ENCODE measurements at regions not wholly inside any gene's neighbourhood (a gene's known extent, or its start where the extent isn't known, plus 50 kb on each side); places are given as distances from the start of the nearest gene placed in this dataset.
"Not testable (repeated sequence)": the region's sequence is repeated elsewhere in the genome, so short reads cannot be mapped to it uniquely, and the experiment has no call there.

DNA sequence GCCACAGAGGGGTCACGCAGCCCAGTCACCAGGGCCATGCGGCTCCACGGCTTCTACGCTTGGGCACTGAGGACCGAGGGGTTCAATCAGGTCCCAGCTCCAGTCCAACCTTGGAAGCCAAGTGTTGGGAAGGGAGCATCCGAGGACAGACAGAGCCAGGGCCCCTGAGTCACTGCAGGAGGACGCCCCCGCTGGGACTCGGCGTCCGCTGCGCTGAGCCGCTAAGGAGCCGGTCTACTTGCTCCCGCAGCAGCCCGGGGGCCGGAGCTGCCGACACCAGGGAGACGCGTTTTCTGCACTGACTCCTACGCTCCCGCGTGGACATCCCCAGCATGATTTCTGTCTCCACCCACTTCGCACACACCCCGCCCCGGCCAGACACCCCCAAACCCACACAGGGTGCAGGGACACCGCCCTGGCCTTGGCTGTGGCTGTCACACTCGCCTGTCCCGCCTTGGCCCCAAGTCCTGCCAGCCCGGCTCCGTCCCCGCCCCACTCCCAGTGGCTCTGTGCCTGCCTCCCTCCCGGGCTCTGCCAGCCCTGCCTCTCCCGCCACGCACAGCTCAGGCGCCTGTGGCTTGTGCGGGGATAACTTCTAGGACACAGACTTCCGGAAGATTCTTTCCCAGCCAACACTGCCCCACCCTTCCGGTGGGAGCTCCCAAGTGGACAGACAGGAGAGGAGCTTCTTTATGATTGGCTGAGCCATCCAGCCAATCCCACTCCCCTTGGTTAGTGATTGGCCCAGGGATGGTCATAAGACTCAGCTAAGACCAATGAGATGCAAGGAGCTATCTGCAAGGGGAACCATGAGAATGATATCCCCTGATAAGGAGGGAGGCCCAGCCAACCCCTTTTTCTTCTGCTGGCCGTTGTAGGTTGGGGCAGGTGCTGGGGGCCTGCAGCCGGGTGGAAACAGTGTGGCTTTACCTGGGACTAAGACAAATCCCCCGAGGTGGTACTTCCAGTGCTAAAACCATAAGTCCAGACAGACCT is 118.9 kb upstream of the SFSWAP start:
- DNase-seq, result no peak

DNA sequence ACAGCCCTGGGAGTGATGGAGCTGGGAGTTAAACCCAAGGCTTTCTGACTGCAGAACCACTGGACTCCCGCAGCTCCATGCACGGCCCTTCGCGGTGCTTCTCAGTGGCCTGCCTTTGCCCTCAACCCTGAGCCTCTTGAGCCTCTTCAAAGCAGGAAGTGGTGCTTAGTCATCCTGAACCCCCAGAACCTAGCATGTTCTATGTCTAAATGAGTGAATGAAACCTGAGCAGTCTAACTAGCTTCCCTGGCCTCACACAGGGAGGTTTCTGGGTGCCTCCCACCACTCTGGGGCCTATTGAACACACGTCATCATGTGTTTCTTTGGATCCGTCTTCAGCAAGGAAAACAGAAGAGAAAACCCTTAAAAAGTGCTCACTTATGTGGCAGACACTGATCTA is 117.9 kb upstream of the SFSWAP start:
- DNase-seq, result no peak

DNA sequence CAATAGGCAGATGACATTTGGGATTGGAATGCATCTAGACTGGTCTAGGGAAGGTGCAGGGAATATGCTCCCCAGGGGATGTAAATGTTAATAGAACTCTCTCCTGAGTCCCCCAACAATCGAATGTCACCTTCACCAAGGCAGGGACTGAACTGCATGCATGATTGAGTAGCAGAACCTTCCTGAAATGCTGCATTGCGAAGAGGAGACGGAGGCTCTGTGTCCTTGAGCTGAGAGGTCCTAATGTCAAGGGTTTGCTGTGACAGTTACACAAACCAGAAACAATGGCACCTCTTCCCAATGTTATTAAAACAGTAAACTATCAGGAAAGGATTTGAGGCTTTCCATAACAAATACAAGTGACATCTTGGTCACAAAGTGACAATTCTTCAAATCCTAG is 117.5 kb upstream of the SFSWAP start:
- no peak for DNase-seq

DNA sequence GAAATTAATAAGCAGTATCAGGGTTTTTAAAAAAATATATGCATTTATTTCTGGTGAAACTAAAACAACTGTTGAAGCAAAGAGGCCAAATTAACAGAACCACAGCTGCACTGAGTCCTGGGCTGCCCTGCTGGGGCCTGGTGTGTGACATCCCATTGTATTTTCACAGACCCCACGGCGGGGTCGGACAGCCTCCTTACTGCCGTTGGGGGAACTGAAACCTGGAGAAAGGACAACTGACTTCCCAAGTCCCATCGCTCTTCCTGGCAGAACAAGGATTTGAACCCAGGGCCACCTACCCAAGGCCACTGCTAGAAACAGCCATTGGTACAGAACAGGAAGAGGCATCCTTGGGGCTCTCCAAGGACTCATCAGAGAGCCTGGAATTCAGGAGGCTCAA is 114.8 kb upstream of the SFSWAP start:
- DNase-seq, result no peak

DNA sequence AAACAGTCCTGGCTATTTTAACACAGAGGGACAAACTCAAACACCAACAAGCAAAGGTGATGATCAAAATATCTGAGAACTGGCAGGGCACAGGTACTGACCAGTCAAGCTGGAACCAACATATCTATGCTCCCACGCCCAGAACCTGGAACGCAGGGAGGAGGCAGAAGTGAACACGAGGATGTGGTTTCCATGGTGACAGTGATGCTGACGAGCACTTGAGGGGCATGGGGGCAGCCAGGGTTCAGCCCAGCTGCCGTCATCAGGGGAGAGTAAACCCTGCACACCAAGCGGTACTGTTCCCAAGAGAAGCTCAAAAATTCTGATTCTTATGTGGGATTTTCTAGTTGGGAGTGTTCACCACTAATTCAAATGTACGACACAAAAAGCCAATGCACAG is 113.6 kb upstream of the SFSWAP start:
- no peak for DNase-seq

DNA sequence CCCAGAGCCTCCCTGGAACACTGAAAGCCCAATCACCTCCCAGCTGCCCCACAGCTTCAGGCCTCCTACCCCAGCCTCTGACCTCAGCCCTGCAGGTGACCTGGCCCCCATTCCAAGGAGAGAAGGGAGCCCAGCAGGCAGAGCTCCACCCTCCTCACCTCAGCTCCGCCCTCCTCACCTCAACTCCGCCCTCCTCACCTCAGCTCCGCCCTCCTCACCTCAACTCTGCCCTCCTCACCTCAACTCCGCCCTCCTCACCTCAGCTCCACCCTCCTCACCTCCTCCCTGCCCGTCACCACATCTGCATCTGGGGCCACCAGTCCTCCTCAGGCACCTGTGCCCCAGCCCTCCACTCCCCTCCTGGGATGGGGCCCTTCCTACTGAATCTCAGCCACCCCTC is 112.2 kb upstream of the SFSWAP start:
- no peak for DNase-seq

DNA sequence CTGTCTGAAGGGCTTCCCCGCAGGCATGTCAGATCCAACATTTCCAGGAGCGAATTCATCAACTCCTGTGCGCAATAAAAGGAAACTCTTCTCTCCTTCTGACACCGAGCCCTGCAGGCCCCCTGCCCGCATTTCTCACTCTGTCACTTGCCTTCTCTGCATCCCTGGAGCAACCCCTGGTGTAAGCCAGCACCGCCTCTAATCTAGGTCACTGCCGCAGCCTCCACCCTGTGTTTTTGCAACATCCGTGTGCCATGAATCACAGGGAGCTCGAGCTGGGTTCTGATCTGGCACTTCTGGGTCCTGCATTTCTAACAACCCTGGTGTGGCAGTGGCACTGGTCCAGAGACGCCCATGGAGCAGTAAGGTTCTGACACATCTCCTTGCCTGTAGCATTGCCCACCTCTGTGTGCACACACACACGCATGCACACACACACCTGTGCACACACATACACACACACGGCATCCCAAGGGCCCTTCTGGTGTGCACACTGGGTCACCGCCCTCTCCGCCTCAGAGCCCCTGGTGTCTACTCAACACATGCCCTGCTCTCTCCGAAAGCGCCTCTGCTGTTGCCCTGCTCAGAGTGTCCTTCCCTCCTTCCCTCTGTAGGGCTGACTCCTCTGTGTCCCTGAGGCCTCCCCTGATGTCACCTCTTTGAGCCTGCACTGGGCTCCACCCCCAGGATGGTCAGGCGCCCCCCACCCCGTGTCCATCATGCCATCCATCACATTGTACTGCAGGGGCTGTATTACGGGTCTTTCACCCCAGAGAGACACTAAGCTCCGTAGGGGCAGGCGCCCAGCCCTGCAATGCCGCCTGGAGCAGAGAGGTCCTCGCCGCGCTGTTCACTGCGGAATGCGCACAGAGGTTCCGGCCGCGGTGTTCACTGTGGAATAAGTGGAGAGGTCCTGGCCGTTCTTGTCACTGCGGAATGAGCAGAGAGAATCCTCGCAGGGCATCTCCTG is 111.4 kb upstream of the SFSWAP start:
- DNase-seq, result no peak

DNA sequence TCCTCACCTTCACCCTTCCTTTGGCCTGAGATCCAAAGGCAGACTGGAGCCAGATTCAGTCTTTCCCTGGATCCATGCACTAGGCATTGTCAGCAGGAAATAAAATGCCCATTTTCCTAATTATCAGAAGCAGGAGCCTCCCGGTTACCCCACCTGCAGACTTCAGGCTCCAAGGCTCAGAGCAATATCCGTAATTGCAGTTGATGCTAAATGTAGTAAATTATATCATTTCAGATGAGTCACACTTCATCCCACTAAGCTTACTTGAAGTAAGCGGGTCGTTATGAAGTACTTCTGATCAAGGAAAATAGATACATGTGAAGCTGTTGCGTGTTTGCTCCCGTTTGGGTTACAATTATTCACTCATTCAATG is 110.7 kb upstream of the SFSWAP start:
- DNase-seq, result no peak

DNA sequence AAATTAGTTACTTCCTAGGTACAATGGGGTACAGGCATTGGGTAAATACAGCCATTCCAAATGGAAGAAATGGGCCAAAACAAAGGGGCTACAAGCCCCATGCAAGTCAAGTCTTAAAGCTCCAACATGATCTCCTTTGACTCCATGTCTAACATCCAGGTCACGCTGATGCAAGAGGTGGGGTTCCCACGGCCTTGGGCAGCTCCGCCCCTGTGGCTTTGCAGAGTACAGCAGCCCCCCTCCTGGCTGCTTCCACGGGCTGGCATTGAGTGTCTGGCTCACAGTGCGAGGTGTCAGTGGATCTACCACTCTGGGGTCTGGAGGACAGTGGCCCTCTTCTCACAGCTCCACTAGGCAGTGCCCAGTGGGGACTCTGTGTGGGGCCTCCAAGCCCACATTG is 109.4 kb upstream of the SFSWAP start:
- not testable (repeated sequence) for DNase-seq

DNA sequence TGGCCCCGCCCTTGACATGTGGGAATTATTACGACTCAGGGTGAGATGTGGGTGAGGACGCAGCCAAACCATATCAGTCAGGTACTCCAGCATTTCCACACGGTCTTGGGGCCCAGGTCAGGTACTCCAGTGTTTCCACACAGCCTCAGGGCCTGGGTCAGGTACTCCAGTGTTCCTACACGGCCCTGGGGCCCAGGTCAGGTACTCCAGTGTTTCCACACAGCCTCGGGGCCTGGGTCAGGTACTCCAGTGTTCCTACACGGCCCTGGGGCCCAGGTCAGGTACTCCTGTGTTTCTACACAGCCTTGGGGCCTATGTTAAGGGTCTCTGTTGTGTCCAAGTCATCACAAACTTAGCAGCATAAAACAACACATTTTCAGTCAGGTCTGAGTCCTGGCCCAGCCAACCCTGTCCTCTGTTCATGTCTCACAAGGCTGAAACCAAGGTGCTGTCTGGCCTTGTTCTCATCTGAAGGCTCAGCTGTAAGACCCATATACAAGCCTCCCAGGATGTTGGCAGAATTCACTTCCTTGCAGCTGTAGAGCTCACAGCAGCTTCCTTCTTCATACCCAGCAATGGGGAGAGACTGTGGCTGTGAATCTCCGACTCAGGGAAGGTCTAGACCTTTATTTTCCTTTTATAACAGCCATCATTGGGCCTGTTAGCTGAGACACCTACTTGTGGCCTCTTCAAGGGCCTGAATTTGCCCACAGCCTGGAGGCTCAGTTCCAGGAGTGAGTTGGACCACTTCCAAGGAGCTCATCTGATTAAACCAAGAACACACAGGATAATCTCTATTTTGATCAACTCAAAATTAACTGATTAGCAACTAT is 107.6 kb upstream of the SFSWAP start:
- no peak for DNase-seq

DNA sequence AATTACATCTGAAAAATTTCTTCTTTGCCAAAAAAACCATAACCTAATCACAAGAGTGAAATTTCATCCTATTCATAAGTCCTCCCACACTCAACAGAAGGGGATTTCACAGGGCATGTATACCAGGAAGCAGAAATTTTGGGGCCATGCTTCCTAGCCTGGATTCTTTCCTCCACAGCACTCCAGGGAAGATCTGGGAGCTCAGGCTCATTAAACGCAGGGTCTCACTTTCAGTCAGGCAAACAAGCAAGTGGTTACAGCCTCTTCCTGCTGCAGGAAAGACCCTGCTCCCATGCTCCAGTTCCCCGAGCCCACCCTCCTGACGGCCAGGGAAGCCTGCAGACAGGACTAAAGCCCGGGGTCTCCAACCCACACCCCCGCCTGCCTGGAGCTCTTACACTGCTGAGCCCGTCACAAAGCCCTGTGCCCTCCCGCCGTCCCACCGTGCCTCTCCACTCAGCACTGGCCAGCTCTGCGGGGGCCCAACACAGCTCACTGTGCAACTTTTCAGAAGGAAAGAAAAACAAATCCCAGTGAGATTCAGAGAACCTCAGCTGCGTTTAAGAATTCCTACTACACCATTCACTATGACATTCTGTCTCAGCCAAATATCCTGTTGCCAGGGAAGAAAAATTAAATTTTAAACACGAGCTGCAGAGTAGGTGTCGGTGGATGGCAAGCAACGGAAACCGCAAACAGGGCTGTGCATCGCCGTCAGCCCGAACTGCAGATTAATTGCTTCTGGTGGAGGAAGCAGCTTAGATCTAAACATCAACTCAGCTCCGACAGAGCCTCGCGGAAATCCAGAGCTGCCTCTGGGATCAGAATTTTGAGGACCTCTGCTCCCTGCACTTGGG is 106.7 kb upstream of the SFSWAP start:
- DNase-seq, result peak in 2 of 4 experiments; percentile 13 to 28

DNA sequence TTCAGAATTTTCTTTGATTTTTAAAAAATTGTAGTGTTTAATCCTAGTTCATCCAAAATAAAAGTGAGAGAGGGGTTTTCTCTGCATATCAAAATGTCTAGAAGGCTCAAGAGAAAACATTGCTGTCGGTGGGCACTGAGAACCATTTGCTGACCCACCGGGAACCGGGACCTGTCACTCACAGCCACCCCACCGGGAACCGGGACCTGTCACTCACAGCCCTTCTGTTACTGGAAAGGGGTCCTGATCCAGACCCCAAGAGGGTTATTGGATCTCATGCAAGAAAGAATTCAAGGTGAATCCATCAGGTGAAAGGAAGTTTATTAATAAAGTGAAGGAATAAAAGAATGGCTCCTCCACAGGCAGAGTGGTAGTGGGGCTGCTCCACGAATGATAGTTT is 106.0 kb upstream of the SFSWAP start:
- DNase-seq, result no peak

DNA sequence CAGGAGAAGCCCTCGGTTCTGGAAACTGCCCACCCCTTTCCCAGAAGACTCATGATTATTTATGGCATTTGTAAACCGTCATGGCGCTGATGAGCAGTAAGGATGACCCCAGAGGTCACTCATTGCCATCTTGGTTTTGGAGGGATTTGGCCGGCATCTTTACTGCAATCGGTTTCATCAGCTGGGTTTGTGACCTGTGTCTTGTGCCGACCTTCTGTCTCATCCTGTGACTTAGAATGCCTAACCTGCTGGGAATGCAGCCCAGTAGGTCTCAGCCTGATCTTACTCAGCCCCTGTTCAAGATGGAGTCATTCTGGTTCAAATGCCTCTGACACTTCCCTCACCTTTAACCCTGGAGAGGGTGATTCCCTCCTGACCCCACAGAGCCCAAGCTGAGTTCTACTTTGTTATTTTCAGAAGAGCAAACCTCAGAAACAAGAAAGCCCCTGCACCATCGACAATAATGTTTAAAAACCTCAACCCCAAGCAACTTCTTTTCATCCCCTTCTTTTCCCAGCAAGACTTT is 105.5 kb upstream of the SFSWAP start:
- no peak for DNase-seq

DNA sequence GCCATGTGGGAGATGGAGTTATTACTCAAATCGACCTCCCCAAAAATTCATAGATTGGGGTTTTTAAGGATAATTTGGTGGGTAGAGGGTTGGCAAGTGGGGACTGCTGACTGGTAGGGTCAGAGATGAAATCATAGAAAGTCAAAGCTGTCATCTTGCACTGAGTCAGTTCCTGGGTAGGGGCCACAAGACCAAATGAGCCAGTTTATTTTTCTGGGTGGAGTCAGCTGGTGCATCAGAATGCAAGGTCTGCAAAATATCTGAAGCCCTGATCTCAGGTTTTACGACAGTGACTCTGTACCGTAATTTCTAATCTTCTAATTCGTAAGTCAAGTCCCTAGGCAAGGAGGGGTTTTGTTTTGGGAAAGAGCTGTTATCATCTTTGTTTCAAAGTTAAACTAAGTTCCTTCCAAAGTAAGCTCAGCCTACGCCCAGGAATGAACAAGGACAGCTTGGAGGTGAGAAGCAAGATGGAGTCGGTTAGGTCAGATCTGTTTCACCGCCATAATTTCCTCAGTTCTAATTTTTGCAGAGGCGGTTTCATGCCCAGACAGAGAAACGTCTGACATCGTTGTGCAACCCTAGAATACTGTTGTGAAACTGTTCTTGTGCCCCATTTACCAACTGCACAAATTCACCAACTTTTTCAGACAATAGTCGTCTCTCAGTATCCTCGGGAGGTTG is 104.5 kb upstream of the SFSWAP start:
- no peak for DNase-seq

DNA sequence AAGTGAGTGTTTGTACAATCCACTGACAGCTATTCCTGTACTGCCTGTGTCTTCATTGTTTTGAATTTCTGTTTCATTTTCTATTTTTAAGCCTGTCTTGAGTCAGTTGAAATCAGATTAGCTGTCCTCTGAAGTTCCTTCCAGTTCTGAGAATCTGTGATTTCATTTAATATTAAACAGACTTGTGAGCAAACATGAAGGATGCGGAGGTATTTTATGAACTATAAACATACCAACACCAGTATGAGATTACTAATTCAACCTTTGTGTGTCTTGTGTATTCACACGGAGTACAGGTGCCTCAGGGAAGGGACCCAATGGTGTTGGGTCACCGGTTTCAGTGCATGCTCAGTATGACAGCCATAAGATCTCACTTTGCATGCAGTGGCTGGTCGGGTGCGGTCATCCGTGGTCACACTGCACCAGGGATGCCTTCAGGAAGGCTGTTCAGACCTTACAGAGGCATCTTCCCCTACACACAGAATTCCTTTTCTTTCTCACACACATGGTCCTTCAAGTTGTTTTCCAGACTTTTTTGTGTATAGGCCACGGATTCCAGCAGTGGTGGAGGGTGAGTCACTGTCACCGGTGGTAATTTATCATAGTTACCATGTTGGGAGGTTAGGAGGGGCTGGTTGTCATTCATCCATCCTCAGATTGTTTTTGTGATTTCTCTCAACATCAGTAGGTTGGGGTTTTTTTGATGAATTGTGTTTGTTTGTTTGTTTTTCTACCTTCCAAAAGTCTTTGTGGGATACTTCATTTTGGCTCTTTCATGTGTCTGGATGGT is 103.0 kb upstream of the SFSWAP start:
- DNase-seq, result no peak

DNA sequence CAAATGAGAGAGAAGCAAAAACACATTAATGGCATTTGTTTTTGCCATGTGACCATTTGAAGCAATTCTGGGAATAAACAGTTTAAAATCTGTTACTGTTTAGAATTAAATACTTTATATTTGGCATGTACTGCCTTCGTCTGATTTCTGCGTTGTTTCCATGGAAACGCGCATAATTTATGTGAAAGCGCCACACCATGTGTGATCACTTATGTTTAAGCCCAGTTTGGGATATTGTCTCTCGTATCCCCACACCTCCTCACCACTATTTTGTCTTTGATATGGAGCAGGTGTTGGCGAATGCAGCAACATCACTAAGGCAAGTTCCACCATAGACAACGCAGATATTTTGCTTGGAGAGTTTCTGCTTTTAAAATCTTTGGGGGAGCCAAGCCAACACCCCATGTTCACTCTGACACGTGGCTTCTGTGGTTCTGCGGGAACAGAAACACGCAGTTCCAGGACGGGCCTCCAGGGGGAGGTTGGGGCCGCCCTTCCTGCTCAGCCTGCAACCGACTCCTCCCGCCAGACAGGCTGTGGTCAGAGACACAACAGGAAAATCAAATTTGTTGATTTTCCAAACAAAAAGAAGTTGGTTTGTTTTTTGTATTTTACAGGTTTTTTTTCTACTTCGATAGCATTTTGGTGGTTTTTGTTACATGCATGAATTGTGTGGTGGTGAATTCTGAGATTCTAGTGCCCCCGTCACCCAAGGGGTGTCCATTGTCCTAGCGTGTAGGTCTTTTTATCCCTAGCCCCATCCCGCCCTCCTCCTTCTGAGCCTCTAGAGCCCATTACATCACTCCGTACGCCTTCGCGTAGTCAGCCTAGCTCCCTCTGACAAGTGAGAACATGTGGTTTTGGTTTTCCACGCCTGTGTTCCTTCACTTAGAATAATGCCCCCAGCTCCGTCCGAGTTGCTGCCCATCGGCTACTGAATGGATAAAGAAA is 101.9 kb upstream of the SFSWAP start:
- DNase-seq, result peak; percentile 21 to 53 (median 30)

DNA sequence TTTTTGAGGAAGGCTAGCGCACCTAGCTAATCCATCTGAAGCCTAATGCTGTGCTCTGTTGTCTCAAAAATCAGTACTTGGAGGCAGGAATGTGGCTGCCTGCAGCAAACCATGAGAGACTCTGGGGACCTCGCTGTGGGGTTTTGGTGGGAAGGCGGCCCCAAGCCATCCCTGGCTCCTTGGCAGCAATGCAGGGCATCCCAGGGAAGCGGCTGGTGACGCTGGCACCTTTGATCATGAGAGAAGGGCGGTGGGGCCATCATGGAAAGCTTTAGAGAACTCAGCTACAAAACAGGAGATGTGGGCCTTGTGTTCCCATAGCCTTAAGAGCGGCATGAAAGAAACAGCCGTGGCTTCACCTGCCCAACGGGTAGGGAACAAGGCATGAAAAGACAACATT is 101.1 kb upstream of the SFSWAP start:
- DNase-seq, result no peak

DNA sequence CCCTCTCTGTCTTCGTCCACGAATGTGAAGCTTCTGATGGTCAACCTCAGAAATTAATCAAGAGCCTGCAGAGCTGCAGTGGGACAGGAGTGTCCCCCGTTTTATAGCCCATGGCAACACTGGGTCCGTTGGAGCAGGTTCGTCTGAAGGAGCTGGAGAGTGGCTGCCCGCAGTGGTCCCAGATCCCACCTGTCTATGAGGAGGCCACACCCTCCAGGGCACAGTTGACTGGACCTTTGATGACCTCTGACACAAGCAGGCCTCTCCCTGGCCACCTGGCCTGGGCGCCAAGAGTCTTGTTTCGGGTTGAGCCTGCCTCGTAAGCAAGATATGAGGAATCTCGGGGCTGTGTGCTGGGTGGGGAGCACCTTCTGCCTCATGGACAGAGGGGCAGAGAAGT is 100.7 kb upstream of the SFSWAP start:
- no peak for DNase-seq

DNA sequence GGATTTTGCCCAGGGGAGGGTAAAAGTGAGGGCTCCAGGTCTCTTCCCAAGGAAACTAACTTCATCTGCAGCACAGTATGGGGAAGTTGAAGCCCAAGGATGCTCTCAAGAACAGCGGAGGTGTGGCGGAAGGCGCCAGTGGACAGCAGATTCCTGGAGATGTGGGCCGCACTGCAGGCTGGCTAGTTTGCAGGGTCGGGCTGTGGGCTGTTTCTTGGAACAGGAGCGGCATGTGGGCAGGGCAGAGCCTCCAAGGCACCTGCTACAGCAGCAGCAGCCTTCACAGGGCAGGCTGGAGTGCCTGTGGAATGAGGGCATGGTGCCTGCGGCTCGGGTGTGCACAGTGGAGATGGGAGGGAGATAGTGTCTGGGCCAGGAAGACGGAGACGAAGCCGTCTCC is 100.0 kb upstream of the SFSWAP start:
- no peak for DNase-seq

Measured in activated naive CD4-positive, alpha-beta T cell (primary cell).